ENCODE measurements at regions not wholly inside any gene's neighbourhood (a gene's known extent, or its start where the extent isn't known, plus 50 kb on each side); places are given as distances from the start of the nearest gene placed in this dataset.

DNA sequence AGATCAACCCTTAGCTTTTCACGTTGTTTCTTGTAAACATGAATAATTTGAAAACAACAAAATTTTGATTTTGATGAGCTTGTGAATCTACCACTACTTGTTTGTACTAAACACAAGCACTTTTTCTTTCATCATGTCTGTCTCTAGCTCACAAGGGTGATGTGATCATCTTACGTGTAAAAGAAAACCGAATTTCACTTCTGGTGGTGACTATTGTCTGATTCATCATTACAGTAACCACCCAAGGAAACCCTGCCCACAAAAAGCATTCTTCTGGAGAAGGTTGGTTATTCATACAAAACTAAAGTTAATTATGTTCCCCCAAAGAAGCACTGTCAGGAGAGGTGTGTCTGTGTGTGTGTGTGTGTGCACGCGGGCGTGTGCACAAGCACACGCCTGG lies 285.4 kb downstream of the ZNF516 start:
- TF ChIP-seq TEAD4 (IDR thresholded peaks at IDR 0.05) (no peak), TCF12 (IDR thresholded peaks at IDR 0.05; ENCODE audit: low read depth) (no peak)

DNA sequence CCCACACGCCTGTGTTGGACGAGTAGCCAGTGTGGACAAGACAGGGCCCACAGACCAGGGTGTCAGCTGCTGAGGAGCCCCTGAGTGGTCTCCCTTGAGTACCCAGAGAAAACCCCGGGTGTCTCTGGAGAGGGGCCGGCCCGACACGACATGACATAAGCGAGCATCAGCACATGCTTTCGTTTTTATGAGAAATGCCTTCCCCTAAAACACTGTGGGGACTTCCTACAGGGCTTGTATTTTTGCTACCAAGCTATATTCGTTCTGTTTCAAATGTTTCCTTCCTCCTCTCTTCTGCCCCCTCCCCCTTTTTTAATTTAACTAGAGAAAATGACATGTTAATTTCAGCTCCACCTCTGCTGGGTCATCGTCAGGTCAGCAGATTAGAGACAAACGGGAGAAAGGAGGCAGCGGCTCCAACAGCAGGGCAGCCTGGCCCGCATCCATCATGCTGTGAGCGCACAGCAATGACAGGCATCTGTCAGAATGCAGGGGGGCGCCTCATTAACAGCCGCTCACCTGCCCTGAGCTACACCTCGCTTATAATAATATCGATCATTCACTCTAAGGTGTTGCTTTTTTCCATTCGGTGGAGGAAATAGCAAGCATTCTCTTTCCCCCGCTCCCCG lies 286.2 kb downstream of the ZNF516 start:
- TF ChIP-seq YY1 (IDR thresholded peaks at IDR 0.05; ENCODE audit: low read depth) (no peak), CREB1 (IDR thresholded peaks at IDR 0.05; ENCODE audit: low read depth) (no peak)

DNA sequence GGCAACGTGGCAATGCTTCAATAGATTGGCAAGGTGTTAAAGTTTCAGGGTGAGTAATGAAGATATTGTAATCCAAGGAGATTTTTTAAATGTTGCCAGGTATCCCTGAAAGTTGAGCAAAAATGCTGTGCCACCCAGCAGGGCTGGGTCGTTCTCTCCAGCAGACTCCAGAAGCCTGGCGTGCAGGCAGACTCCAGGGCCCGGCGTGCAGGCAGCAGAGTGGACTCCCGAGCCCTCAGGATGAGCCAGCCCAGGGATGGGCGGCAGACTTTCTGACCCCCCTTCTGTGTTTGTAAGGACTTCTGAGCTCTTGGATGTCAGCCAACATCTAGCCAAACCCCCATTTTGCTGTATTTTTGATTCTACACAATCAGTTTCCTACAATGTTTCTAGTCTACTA lies 289.1 kb downstream of the ZNF516 start:
- TF ChIP-seq YY1 (IDR thresholded peaks at IDR 0.05; ENCODE audit: low read depth) (no peak), CREB1 (IDR thresholded peaks at IDR 0.05; ENCODE audit: low read depth) (no peak), TCF12 (IDR thresholded peaks at IDR 0.05; ENCODE audit: low read depth) (no peak), RAD21 (IDR thresholded peaks at IDR 0.05; ENCODE audit: low read depth) (no peak), USF1 (IDR thresholded peaks at IDR 0.05) (no peak), FOXM1 (IDR thresholded peaks at IDR 0.05; ENCODE audit: borderline replicate concordance, low read depth) (no peak), ZBTB7A (IDR thresholded peaks at IDR 0.05; ENCODE audit: low read depth) (no peak), NFIC (IDR thresholded peaks at IDR 0.05) (no peak), CEBPB (IDR thresholded peaks at IDR 0.05) (no peak), EP300 (IDR thresholded peaks at IDR 0.05; ENCODE audit: borderline replicate concordance) (no peak), TEAD4 (IDR thresholded peaks at IDR 0.05) (no peak), REST (IDR thresholded peaks at IDR 0.05; ENCODE audit: low read depth) (no peak), EGR1 (IDR thresholded peaks at IDR 0.05) (no peak), TAF1 (IDR thresholded peaks at IDR 0.05; ENCODE audit: low read depth) (no peak)
- TF ChIP-seq, protein P1, sequence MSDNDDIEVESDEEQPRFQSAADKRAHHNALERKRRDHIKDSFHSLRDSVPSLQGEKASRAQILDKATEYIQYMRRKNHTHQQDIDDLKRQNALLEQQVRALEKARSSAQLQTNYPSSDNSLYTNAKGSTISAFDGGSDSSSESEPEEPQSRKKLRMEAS (IDR thresholded peaks at IDR 0.05): no peak

- TF ChIP-seq USF1 (IDR thresholded peaks at IDR 0.05): no peak
- no peak for TF ChIP-seq ZBTB7A (IDR thresholded peaks at IDR 0.05; ENCODE audit: low read depth)
Measured at GRCh38 chr18:76203552-76203951, 291.5 kb downstream of the ZNF516 start.

DNA sequence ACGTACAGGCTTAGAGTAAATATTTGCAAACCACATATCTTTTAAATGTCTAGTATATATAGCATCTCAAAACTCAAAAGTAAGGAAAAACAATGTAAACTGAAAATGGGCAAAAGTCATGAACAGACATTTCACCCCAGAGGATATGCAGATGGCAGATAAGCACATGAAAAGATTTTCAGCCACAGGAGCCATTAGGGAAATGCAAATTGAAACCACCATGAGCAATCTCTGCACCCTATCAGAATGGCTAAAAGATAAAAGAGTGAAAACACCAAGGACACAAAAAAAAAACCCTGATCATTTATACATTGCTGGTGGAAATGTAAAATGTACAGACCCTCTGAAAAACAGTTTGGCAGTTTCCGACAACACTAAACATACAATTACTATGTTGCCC lies 292.7 kb downstream of the ZNF516 start:
- TF ChIP-seq ZBTB7A (IDR thresholded peaks at IDR 0.05; ENCODE audit: low read depth) (no peak), CREB1 (IDR thresholded peaks at IDR 0.05; ENCODE audit: low read depth) (no peak), USF1 (IDR thresholded peaks at IDR 0.05) (no peak), TCF12 (IDR thresholded peaks at IDR 0.05; ENCODE audit: low read depth) (no peak), TAF1 (IDR thresholded peaks at IDR 0.05; ENCODE audit: low read depth) (no peak), FOXM1 (IDR thresholded peaks at IDR 0.05; ENCODE audit: borderline replicate concordance, low read depth) (no peak), CEBPB (IDR thresholded peaks at IDR 0.05) (no peak), REST (IDR thresholded peaks at IDR 0.05; ENCODE audit: low read depth) (no peak), TEAD4 (IDR thresholded peaks at IDR 0.05) (no peak), RAD21 (IDR thresholded peaks at IDR 0.05; ENCODE audit: low read depth) (no peak), EP300 (IDR thresholded peaks at IDR 0.05; ENCODE audit: borderline replicate concordance) (no peak), YY1 (IDR thresholded peaks at IDR 0.05; ENCODE audit: low read depth) (no peak), EGR1 (IDR thresholded peaks at IDR 0.05) (no peak), NFIC (IDR thresholded peaks at IDR 0.05) (no peak)
- TF ChIP-seq, protein P1 (IDR thresholded peaks at IDR 0.05): no peak

GRCh38 chr18:76195601-76196000 lies 299.4 kb downstream of the ZNF516 start:
- TF ChIP-seq CREB1 (IDR thresholded peaks at IDR 0.05; ENCODE audit: low read depth) (no peak), RAD21 (IDR thresholded peaks at IDR 0.05; ENCODE audit: low read depth) (no peak), NFIC (IDR thresholded peaks at IDR 0.05) (no peak), FOXM1 (IDR thresholded peaks at IDR 0.05; ENCODE audit: borderline replicate concordance, low read depth) (no peak), TEAD4 (IDR thresholded peaks at IDR 0.05) (no peak), TCF12 (IDR thresholded peaks at IDR 0.05; ENCODE audit: low read depth) (no peak), TAF1 (IDR thresholded peaks at IDR 0.05; ENCODE audit: low read depth) (no peak), CEBPB (IDR thresholded peaks at IDR 0.05) (no peak), EP300 (IDR thresholded peaks at IDR 0.05; ENCODE audit: borderline replicate concordance) (no peak), ZBTB7A (IDR thresholded peaks at IDR 0.05; ENCODE audit: low read depth) (no peak), REST (IDR thresholded peaks at IDR 0.05; ENCODE audit: low read depth) (no peak), USF1 (IDR thresholded peaks at IDR 0.05) (no peak), EGR1 (IDR thresholded peaks at IDR 0.05) (no peak), YY1 (IDR thresholded peaks at IDR 0.05; ENCODE audit: low read depth) (no peak)
- TF ChIP-seq, protein P1 (IDR thresholded peaks at IDR 0.05): no peak

Data from Ishikawa (cell line).